ENCODE measurements at regions not wholly inside any gene's neighbourhood (a gene's known extent, or its start where the extent isn't known, plus 50 kb on each side); places are given as distances from the start of the nearest gene placed in this dataset.
A peak's percentile ranks its signal among the peaks of the same experiment; 100 is the strongest.

DNA sequence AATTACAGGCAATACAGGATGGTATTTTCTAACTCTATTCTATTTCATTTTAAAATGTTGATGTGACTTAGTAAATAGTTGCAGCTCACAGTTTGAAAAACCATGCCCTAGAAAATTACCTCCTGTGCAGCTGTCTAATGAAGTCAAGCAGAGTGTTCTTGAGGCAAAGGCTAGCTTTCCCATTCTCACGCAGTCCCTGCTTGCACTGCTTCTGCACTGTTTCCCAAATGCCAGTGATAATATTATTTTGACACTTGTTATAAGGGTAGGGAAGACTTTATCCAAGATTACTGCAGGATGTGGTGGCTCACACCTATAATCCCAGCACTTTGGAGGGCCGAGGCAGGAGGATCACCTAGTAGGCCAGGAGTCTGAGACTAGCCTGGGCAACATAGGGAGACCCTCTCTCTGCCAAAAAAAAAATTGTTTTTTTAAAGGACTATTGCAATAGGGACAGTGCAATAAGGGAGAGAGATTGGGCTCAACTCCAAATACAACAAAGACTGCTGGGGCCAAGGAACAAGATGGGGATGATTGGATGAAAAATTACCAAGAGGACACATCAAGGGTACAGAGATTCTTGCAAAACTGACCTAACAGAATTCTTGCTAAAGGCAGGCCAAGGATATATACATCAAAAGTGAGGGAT lies 196.1 kb downstream of the LY86 start:
- no peak for DNase-seq

DNA sequence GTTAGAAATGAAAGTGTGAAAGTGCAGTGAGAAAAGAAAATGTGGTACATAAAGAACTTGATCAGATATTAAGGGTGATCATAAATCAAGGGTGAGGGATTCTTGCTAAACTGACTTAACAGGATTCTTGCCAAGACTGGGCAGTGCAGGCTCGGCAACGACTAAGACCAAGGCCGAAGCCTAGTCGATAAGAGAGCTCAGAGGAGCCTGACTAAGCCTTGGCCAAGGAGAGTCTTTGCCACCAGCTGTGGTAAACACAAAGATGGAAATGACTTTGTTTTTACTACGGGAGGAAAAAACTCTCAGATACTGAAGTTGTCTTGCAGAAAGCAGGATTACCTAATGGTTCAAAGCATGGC lies 196.6 kb downstream of the LY86 start:
- no peak for DNase-seq

DNA sequence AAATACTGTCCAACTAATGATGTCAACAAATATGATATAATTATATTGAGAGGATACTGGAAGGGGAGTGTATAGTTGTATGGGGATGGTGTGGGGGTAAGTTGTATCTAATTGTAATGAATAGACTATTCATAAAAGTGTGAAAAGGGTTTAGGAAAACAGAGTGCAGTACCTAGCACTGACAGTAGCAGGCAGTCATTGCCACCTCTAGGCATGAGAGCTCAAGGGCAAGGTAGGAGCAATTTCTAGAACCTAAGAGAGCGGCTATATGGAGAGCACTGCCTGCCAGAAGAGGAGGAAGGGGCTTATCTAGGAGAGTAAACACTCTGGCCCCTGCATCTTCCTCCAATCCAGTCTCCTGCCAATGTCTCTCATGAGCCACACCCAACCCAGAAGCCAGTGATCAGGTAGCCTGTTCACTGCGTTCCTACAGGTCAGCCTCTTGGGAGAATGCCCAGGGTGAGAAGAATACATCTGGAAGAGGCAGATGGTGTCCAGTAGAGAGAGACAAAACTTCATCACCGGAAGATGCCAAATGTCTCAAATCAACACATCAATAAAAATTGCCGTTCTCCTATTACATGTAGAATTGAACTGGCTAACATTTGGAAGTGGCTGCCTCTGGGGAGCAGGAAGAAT lies 200.0 kb downstream of the LY86 start:
- DNase-seq = no peak

DNA sequence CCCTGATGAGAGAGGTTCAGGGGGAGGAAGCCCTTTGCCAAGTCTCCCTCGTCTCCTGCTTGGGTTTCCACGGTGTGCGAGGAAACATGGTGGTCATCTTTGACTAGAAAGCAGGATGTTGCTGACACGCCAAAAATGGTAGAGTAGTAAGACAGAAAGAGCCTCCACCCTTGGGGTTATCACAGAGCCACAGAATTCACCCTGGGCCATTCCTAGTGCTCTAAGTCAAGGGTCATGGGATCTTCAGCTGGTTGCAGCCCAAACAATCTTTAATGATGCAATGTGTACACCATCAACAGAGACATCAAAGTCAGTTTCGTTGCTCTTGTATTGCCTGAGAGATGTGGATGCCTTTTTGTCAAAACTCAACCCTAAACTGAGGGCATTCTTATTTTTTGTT lies 201.9 kb downstream of the LY86 start:
- DNase-seq = no peak

DNA sequence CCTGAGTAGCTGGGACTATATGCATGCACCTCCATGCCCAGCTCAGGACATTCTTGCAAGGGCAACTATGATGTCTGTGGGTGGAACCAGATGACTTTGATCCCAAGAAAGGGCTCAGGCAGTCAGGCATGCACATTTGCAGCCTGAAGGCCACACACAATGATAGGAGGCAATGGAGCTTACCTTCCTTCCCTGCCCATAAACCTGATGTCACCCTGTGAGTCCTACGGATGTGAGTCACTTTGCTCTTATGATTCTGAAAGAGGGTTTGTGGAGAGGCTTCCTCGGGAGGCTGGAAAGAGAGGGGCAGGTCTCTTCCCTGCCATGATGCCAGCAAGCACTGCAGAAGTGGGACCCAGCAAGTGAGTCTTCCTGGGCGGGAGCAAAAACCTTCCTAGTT lies 202.4 kb downstream of the LY86 start:
- DNase-seq = no peak

DNA sequence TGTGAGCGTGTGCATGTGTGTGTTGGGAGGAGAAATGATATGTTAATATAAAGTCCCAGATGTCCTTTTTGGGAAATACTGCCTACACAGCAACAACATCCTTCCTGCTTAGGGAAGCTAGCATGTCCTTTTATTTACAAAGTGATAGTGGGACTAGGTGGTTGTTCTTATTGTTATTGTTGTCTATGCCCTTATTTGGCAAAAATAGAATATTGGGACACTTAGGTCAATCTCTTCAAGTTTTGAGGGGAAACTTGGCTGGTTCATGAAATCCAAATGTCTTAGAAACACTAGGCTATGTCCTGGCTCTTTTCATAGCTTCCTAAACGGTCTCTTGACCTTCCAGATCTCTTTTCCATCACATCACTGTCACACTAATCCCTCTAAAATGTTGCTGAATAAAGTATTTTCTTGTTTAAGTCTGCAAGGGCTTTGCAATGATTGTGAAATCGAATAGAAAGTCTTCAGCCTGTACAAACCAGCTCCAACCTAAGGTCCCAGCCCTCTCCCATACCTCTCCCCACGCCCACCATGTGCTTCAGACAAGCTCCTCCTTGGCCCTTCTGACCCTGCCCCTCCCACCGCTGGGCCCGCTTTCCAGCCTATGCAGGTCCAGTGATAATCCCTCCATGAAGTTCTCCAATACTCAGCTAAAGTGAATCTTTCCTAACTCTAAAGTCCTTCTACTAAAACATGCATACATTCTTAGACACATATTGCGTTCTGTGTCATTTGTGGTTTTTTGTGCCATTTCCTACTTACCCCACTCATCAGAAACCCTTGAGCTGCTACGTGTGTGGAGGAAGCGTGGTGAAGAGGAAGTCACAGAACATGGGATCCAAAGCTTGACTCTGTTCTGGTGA lies 205.1 kb downstream of the LY86 start:
- peak; percentile 7 for DNase-seq

DNA sequence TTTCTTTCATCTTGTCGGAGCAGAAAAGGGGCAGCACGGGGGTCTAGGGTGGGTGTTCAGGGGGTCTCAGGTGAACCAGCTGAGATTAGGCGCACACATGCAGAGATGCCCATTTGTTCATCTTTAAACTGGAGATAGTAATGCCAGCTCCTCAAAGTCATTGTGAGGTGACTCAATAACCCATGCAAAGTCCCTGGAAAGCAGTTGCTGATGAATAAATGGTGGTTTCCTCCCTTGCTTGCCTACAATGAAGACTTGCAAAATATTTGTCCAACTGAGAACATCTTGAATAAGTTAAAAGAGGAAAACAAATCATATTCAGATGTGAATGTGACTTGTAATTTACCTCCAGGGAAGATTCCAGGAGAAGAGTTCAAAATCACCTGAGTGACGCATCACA lies 206.9 kb downstream of the LY86 start:
- no peak for DNase-seq

DNA sequence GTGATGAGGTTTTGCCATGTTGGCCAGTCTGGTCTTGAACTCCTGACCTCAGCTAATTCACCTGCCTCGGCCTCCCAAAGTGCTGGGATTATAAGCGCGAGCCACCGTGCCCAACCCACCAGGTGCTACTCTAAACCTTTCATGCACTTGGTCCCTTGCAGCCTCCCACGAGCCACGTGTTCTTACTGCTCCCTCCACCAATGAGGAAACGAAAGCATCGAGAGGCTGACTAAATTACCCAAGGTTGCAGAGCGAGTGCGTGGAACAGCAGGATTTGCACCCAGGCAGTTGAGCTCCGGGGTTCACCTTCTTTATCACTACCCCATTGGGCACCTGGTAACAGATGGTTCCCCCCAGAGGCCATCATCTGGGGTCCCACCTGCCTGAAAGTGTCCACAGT lies 208.3 kb downstream of the LY86 start:
- DNase-seq = no peak

DNA sequence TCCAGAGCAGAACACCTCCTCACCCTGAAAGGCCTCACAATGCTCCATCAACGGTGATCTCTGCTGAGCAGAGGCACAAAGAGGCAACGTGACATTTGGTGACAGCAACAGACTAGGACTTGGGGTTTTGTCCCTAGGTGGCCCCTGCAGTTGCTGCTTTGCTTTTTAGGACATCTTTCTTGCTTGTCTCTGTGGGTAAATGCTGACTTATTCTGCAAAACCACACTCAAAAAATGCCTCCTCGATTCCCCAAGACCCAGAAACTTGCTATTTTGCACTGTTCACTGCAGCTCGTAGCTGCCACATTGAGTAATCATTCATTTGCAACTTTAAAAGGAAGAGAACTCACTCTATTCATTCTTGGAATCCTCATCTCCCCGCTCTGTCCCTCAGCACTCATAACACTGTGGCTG lies 209.9 kb downstream of the LY86 start:
- no peak for DNase-seq

DNA sequence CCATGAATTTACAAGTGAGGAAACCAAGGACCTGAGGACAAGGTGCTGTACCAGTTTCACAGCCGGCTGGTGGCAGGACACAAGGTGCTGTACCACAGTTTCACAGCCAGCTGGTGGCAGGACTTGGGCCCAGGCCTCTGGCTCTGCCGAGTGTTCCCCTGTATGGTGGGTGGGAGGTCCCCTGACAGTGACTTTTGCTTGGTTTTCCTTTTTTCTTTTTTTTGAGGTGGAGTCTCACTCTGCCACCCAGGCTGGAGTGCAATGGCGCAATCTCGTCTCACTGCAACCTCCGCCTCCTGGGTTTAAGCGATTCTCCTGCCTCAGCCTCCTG lies 212.4 kb downstream of the LY86 start:
- DNase-seq = no peak

DNA sequence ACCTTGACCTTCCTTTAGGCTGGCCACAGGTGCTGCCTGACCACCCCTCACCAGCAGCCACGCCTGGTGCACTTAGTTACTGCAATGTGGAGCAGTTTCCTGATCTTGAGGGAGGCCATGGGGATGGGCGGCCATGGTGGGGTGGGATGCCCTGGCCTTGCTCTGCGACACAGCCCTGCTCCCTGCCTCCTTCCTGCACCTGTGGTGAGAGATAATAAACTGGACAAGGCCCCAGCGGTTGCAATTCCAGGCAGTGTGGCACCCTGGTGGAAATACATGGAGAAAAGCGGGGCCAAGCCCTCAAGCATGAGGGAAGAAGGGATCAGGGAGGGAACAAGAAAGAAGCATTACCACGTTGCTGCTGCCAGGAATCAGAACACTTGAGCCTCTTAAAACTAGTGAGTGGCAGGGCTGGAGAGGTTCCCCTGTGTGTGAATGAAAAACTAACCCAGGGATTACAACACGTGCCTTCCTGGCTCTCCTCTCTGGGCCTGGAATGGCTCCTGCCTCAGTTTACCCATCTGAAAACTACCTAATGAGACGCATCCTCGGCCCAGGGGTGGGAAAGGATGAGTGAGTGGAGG lies 213.2 kb downstream of the LY86 start:
- DNase-seq = no peak

DNA sequence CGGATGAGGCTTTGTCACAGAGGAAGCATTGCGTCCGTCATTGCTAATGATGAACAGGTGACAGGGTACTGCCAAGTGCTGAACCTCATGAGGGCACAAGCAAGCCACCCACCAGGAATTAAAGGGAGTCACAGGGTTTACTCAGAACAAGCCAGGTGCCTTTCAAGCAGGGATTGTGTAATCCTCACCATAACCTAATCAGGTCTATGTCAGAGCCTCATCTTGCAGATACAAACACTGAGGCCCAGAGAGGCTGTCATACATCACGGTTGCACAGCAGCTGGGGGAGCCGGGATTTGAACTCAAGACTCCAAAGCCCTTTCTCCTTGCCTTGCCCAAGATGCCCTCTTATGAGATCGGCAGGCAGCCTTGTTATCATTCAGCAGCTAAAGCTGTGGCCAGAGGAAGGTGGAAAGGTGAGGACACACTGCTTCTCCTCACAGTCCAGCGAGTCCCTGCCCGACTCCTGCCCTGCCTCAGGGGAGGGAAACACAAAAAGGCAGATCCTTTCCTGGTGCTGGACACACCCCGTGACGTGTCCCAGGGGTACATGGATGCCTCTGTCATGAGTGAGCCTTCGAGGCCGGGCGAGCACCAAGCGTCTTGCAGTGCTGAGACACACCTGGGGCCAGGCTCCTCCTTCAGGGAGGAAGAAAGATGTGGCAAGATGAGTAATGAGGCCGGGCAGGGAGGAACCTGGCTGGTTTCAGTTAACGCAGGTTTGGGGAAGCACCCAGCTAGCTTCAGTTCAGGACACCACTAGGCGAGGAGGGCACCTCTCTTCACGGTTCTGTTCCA lies 214.9 kb downstream of the LY86 start:
- no peak for DNase-seq

DNA sequence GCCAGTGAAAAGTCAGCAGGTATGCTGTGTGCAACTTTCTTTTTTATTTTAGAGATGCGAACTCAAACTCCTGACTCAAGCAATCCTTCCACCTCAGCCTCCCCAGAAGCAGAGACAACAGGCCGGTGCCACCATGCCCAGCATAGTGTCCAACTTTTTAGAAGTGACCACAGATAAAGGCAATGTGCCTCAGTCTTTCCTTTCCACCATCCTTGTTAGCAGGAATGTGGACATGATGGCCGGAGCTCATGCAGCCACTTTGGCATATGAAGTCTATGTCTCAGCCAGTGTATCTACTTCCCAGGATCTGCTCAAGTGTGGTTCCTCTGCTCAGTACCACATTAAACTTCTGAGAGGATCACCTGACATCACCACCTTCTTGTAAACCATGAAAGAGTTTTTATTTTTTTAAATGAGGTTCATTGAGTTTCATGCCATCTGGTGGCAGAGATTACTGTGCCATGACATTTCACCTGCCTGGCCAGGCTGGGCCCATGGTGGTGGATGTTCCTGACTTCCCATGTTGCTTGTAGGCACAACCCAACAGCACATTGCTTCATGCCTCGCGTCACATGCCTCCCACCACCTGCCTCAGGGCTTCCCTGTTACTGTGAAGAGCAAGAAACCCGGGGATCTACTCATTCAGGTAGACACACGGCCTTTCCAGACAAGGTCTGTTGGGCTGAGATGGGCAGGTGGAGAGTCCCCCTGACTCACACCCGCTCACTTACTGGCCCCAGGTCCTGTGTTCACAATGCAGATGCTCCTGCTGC lies 216.5 kb downstream of the LY86 start:
- DNase-seq = no peak

DNA sequence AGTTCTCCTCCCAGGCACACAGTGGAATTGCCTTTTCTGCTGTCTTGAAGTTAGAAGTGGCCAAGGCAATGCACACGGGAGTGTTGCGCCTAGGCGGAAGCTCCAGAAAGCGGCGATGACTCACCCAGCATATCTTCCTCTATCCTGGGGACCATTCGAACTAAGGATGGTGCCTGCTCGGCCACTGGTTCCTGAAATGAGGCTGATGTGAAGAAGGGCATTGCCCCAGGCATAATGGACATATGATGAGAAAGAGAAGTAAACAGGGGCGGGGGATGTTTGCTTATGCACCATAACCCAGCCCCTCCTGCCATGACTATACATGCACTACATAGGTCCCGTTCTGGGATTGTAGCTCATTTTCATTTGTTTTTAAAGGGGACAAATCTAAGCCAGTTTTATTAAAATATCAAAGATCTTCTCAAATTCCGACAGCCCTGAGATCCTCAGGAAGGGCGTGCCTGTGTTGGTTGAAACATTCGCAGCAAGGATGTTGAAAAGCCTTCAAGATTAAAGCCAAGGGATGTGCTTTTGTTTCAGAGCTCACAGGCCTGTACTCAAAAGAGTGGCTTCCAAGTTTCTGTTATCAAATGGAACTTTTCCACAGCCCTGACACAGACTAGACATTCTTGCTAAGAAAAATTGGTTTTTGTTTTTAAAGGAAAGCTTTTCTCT lies 218.5 kb downstream of the LY86 start:
- no peak for DNase-seq

DNA sequence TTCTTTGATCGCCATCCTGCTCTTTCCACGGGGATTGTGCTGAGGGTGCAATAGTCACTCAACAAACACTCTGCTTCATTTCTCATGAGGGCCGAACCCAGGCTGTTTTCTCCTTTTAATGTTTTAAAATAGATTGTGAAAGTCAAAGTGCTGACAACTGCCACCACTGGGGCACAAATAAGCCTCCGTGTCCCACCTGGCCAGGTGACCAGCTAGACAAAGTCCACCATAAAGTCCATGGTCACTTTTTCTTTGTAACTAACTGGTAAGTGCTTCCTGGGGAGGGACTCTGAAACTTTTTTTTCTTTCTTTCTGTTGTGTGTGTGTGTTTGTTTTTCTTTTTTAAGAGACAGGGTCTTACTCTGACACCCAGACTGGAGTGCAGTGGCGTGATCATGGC lies 219.8 kb downstream of the LY86 start:
- DNase-seq = no peak

DNA sequence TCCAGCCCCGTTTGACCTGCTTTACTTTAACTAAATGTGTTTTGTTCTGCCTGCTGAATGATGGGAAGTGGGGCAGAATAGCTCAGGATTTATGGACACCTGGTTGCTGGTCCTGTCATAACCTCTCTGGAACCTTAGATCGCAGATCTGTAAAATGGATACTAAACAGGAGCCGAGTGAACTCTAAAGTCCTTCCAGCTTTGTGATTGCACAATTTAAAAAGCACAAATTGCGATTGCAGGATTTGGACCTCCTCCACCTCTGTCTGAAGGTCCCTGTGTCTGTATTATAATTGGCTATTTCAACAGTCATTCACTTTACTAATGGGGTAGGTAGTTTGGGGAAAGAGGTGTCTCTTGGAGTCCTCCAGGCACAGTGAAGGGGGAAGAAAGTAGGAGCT lies 220.4 kb downstream of the LY86 start:
- DNase-seq = no peak

DNA sequence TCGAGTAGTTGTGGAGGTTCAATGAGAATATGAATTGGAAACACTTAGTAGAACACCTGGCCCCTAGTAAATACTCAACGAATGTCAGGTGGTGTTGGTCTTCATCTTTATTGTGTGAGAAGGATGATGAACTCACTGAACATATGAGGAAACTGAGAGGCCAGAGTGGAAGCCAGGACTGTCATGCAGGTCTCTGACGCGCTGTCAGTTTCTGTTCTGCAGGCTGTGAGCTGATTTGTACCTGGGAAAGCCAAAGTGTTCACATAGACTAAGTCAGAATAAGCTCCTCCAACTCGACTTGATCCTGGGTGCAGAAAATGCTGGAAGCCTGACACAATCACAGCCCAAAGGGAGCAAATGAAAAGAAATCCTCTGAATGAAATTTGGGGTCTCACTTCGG lies 222.2 kb downstream of the LY86 start:
- DNase-seq = no peak

DNA sequence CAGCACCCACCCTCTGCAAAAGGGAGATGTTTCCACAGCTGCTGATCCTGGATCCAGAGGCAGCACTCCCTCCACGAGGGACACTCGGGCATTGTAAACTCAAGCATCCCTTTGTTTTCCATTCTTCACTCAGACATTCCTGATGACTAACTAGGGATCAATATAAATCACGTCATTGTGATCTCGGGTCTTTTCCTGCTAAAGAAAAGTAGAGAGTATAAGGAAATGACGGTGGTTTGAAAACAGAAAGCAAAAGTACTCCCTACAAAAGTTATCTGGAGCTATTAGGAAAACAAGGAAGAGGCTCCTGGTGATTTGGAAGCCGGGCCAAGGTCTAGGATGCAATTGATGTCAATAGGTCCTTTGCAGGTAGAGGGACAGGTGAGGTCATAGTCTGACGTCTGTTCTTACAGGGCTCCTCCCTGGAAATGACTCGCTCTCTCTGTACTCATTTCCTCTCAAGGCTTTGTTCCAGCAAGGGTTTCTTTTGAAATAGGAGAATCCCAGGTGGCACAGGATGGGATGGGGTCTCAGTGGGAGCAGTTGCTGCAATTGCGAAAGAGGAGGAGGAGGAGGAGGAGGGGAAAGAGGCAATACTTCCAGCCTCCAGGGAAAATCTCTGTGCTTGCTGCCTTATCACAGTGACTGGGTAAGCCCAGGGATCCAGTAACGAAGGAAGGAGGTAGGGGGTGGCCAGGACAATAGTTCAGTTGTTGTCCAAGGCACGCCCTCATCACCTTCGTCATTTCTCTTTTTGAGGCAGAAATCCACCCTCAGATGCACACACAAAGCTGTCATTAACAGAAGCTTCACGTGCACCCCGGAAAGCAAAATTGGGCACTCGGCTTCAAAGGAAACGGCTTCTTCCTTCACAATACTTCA lies 222.8 kb downstream of the LY86 start:
- no peak for DNase-seq

DNA sequence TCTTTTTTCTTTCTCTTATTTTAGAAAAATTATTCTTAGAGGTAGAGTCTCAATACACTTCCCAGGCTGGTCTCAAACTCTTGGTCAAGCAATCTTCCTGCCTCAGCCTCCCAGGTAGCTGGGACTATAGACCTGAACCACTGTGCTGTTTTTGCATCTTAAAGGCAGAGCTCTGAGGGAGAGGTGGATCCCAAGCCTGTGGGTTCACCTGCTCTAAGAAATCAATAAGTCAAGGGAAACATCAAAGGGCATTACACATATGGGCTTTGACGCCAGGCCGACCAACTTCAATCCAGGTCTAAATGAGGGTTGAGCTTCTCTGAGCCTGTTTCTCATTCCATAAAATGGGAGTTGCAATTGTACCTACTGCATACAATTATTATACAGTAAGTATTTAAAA lies 223.9 kb downstream of the LY86 start:
- no peak for DNase-seq

DNA sequence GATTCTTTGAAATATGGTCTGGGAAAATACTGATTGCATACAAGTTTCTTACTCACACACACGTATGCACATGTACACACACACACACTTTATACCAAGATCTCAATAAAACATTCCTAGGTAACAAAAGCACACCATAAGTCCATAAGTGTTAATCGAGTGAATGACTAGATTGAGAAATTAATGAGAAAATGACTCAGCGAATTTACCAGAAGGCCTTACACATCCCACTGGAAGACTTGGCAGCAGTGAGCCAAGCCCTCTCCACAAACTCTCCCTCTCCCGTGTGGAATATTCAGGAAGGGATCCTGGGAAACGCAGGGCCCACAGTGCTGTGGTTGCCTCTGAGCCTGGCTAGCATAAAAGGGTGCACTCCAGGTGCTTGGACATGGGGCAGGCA lies 227.2 kb downstream of the LY86 start:
- DNase-seq = no peak

DNA sequence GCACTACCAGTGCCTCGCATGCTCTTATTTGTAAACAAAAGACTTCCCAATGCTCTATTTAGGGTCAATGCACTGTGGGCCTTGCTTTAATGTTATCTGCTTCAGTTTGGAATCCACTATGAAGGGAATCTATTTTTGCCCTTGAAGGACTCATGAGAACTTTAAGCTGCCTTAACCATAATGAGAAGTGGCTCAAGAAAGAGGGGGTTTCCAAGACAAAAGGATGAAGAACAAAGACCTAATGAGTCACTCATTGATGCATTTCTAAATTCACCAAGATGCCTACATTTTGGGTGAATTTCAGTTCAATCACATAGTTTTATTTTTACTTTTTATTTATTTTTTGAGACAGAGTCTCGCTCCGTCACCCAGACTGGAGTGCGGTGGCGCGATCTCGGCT lies 228.2 kb downstream of the LY86 start:
- DNase-seq = no peak
